ENCODE measurements at regions not wholly inside any gene's neighbourhood (a gene's known extent, or its start where the extent isn't known, plus 50 kb on each side); places are given as distances from the start of the nearest gene placed in this dataset.

GRCh38 chr5:158007336-158007735 lies 148.4 kb upstream of the CLINT1 start:
- TF ChIP-seq CTCF (IDR thresholded peaks at IDR 0.05; ENCODE audit: low read length) (no peak), EZH2 (optimal IDR thresholded peaks at IDR 0.05; ENCODE audit: low read depth, low read length) (no peak)

Data from MM.1S (cell line).